GM19468 (cell line): ENCODE measurements at regions not wholly inside any gene's neighbourhood (a gene's known extent, or its start where the extent isn't known, plus 50 kb on each side); places are given as distances from the start of the nearest gene placed in this dataset.

ENCODE experiments used
- ATAC-seq: cut with Tn5 transposase; IDR thresholded peaks from one replicate; pipeline ENCODE4 v1.9.1; 2021; ENCODE audit warnings: mild to moderate bottlenecking, moderate library complexity, moderate number of reproducible peaks; ENCODE audit not compliant: unreplicated experiment; ENCODE audit errors: extremely low read depth

DNA sequence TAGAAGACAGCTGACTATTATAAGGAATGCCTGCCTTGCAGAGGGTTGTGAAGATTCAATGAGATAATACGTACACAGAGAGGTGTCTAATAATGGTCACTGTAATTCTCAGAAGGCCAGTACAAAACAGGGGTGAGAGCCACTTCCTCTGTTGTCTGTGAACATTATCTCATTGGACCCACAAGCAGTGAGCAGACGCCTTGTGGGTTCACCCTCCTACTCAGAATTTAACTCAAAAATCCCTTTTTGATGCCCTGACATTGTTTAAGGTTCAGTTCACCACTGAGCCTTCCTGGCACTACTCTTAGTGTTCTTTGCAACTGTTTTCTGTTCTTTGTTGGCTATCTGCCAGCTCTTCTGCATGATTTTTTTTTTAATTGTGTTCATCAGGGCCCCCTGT lies 467.4 kb downstream of the BCOR start:
- ATAC-seq: no peak

DNA sequence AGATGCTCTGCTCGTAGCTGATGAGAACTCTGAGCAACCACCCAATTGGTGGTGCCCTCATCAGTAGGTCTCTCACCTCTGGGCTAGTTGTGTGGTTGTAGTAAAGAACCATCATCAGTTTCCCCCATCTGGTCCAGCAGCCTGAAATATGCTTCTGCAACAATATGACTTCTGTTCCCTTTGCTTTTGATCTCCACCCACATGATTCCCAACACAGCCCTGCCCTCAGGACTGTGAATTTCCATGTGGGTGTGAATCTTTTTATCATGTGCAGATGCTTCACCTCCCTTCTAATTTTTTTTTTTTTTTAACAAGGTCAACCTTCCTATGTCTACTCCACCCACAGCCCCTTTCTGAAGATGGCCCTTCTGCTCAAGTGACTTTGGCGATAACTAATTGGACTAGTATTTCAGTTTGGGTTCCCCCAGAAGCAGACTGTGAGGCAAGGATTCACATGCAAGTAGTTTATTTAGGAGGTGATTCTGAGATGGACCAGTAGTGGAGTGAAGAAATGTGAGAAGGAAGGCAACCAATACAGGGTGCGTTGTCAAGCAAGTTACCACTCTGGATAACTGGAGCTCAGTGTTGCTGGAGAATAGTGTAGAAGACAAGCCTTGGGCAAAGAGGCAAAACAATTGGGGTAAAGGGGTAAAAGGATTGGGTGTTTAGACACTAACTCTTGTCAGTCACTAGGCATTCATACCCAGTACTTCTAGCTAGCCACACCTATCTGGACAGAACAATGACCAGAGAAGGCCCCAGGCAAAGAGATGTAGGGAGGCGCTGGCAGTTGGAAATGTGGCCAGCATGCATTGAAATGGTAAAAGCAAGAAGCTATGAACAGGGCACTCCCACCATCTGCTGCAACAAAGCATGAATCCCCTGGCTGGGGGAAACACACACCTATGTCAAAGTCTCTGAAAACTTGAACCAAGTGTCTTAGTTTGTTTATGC lies 466.2 kb downstream of the BCOR start:
- no peak for ATAC-seq

GRCh38 chrX:39633293-39633692 lies 464.5 kb downstream of the BCOR start:
- no peak for ATAC-seq

DNA sequence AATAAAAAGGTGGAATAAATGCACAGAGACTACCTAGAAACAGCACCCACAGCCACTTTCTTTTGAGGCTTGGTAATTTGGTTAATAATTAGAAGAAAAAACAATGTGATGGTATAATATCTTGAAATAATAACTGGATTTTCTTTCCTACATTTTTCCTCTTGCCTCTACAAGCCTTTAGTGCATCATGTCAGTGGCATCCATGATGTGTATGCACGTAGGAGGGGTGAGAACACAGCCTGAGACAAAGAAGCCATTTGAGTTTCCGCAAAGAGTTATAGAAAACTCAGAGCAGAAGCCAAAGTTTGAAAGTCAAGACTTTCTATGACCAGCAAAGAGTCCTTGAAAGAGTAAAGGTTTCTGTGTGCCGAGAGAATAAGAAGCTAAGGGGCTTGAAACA lies 461.3 kb downstream of the BCOR start:
- no peak for ATAC-seq

DNA sequence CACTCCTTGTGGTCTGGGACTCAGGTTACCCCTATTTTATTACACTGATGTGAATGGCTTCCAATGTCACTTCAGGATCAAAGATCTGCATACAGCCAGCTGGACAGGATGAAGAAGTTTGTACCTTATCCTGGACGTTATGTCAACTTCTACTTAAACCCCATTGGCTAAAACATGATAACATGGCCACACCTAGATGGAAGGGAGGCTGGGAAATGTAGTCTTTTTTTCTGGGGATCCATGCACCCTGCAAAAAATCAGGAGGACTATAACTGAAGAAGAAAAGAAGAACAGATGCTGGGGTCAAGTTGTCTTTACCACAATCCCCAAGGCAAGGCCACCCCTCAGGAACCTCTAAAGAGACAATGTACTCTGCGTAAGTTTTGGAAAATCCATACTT lies 459.2 kb downstream of the BCOR start:
- ATAC-seq: no peak

- ATAC-seq: no peak
These were observed 457.9 kb downstream of the BCOR start for GRCh38 chrX:39639871-39640270.

DNA sequence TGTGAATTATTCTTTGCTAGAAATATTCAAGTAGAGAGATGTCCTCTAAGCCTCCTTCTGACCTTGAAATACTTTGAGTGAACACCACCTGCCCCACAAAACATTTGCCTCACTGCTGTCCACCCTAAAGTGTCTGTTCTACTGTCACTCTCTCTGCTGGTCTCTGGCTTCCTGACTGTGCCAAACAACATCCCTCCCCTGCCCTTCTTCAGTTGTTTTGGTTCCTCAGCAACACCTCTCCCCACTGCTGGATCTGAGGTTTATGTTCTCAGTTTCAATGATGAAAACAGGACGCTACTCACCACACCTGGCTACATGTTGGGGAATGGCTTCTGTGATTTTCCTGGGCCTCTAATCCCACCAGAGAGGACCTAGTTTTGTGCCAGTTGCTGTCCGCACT lies 456.9 kb downstream of the BCOR start:
- no peak for ATAC-seq

DNA sequence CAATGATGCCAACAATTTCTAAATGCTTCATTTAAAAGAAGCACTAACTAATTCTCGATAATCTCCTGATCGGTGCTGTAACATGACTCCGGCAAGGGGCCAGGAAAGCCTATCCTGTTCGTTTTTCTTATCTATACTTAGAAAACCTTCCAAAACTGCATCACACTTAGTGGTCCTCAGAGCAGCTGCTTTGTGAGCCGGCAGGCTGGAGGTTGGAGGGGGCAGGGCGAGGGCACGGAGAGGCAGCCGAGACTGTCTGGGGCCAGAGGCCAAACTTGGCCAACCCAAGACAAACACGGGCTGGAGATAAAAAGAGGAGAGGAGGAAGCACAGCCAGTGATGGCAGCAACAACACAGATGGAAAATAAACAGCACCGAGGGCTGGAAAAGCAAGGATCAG lies 455.7 kb downstream of the BCOR start:
- ATAC-seq: no peak

DNA sequence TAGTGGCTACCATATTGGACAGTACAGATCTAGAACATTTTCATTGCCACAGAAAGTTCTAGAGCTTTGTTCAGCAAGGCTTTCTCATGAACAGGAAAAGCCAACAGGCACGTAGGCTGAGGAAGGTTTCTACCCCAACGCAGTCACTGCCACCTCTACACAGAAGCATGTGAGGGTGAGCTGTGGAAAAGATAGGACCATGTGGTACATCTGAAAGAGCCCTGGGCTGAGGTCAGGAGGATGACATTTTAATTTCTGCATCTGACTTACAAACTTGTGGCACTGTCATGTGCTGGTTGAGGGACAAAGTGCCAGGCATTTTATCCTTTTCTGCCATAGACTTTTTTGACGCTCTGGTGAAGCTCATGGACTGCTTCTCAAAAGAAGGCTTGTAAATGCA lies 454.2 kb downstream of the BCOR start:
- ATAC-seq: no peak

DNA sequence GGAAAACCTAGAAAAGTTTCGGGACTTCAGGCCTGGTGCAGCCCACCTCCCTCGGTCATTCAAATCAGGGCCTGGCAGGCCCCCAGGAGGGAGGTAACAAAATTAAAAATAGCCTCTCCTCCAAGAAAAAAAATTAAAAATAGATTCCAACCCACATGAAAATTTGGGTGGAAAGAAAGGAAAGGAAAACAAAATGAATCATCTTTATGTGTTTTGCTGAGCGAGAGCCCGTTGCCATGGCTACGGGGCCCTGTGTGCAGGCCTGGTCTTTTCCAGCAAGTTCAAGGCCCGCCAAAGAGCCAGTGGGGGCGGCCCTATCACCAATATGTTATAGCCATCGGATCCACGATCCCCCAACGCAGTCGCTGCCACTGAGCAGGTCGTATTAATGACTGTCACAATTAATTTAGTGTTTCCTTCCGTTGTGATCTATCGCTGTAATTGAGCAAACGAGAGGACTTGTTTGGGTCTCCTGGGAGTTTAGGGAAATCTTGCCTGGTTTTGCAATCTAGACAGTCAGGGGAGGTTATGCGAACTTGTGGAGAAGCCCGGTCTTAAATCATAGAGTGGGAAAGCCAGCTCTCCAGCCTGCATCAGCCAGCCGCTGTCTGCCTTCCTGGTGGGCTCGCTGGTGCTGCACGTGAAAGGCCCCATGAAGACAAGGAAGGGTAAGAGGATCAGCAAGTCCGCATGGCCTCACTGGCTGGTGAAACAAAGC lies 452.4 kb downstream of the BCOR start:
- no peak for ATAC-seq

- ATAC-seq: no peak
These were observed 449.1 kb downstream of the BCOR start for GRCh38 chrX:39648548-39649254.

- ATAC-seq: no peak
These were observed 446.9 kb downstream of the BCOR start for GRCh38 chrX:39650768-39651347.

DNA sequence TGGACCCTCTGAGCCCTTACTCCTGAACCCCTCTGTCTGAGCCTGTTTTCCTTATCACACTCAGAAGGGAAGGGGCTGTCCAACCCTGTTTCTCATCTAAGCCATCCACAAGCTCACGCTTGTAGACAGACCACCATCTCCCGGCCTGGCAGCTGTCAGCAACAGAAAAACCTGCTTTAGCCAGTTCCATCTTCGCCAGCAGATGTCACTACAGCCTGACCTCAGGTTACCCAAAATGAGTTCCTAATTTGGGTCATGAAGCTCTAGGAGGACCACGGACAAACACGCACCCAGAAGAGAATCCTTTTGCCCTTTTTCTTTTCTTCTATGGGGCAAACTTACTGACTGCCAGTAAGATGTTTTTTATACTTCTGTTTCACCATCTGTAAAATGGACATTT lies 445.4 kb downstream of the BCOR start:
- ATAC-seq: no peak

GRCh38 chrX:39653691-39654090 lies 444.1 kb downstream of the BCOR start:
- no peak for ATAC-seq

DNA sequence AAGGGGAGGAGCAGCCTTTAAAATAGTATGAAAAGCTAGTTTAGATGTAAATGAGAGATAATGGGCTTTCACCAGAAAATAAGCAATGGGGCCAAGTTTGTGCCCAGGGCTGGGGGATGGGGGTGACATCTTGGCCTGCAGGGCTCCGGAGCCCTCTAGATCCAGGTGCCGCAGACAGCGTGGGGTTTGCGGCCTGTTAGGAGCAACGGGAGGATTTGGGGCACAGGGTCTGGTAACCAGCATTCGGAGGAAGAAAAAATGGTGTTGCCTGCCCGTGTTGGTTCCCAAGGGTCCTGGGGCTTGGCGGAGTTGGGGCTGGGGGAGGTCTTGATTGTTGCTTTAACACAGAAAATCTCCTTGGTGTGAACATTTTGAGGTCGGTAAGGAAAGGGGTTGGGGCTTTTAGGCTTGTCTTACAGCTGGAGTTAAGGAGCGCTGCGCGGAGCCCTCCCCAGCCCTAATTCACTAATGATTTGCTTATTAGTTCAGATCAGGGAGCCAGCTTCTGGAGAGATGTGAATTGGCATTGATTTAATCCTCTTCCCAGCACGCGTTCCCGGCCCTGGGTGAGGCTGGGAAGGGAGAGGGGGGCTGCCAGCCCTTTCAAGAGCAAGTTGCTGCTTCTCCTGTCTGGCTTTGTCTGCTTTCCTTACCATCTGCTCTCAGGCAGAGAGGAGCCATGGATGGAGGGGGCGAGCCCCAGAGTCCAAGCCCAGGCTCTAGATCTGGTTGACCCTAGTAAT lies 443.4 kb downstream of the BCOR start:
- ATAC-seq: no peak

DNA sequence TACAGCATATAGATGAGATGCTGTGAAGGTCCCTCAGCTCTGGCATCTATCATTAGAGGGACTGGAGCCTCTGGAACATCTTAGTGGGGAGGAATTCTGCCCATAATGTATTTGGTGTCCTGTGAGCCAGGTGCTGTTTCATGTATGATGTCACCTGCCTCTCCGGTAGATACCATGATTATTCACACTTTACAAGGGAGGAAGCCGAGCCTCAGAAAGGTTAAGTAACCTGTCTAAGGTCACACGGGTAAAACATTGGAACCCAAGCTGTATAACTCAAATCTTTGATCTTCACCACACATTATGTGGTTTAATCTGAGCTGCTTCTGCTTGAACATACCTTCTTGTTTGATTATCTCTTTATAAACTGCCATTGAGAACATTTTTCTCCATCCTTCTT lies 442.8 kb downstream of the BCOR start:
- ATAC-seq: no peak

GRCh38 chrX:39661116-39661907 lies 436.4 kb downstream of the BCOR start:
- ATAC-seq: no peak

DNA sequence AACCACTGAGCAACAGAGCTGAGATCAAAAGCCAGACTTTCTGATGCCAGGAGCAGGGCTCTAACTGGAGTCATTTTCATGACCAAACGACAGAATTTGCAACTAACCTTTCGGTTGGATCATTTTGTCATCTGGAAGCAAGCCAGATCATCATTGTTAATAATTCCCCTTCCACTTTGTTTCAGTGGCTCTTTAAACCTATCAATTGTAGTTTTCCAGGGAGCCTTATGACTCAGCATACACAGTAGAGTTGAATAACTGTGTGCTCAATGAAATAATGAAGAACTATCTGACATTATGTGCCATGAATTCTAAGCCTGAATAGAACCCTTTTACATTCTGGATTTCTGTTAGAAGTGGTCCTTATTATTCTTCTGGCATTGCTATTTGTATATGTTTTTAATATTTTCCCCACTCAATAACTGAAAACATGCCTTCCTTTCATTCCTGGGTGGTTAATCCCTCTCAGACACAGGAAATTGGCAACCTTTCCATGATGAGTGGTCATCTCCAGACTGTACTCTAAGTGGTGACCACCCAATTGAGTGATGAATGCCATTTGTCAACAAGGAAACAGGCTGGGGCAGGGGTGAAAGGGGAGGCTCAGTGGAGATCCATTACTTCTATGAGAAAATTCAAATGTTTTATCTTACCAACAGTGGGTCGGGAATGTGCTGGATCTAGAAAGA lies 431.8 kb downstream of the BCOR start:
- no peak for ATAC-seq

DNA sequence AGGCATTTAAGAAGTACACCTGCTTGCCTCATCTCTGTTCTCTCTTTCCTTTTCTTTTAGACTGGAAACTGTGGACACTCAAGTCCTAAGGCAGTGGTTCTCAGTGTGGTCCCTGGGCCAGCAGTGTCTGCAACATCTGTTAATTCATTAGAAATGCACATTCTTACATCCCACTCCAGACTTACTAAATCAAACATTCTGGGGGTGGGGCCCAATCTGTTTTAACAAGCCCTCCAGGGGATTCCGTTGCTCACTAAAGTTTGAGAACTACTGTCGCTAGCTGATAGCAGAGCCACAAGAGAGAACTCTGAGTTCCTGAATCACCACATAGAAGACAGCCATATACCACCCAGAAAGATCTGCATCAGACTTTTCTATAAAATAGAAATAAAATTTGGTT lies 430.6 kb downstream of the BCOR start:
- no peak for ATAC-seq
